ENCODE measurements at regions not wholly inside any gene's neighbourhood (a gene's known extent, or its start where the extent isn't known, plus 50 kb on each side); places are given as distances from the start of the nearest gene placed in this dataset.

GRCh38 chrX:45309801-45310200 lies 109.1 kb upstream of the DIPK2B start:
- intact Hi-C loops (cut with micrococcal nuclease), result no loop called here
- no peak overlapping the region for H3K27ac Mint-ChIP-seq
- no peaks in the 10 kb centered on the region for H3K27me3 Mint-ChIP-seq (ENCODE audit: low read depth)
- H3K9me3 Mint-ChIP-seq, result no peaks in the 10 kb centered on the region
- no peak for DNase-seq
- CTCF ChIA-PET, result no interaction called here
- H3K4me1 Mint-ChIP-seq (ENCODE audit: low read depth), result no peaks in the 10 kb centered on the region
- no peaks in the 10 kb centered on the region for H3K36me3 Mint-ChIP-seq (ENCODE audit: low read depth)
- no peak overlapping the region for H3K4me3 Mint-ChIP-seq

GRCh38 chrX:45309096-45309495 lies 108.4 kb upstream of the DIPK2B start:
- intact Hi-C loops (cut with micrococcal nuclease), result no loop called here
- no peaks in the 10 kb centered on the region for H3K4me1 Mint-ChIP-seq (ENCODE audit: low read depth)
- CTCF ChIA-PET, result no interaction called here
- H3K36me3 Mint-ChIP-seq (ENCODE audit: low read depth), result no peaks in the 10 kb centered on the region
- no peak for DNase-seq
- H3K27ac Mint-ChIP-seq, result no peak overlapping the region
- no peak overlapping the region for H3K4me3 Mint-ChIP-seq
- no peaks in the 10 kb centered on the region for H3K9me3 Mint-ChIP-seq
- H3K27me3 Mint-ChIP-seq (ENCODE audit: low read depth), result no peaks in the 10 kb centered on the region

- CTCF ChIA-PET, result no interaction called here
- Mint-ChIP-seq H3K4me1 (ENCODE audit: low read depth) (no peaks in the 10 kb centered on the region), H3K27me3 (ENCODE audit: low read depth) (no peaks in the 10 kb centered on the region), H3K9me3 (no peaks in the 10 kb centered on the region), H3K27ac (no peak overlapping the region), H3K4me3 (no peak overlapping the region), H3K36me3 (ENCODE audit: low read depth) (no peaks in the 10 kb centered on the region)
- intact Hi-C loops (cut with micrococcal nuclease), result no loop called here
- DNase-seq, result no peak
Measured at GRCh38 chrX:45306794-45307193, 106.1 kb upstream of the DIPK2B start.

- H3K4me1 Mint-ChIP-seq (ENCODE audit: low read depth), result no peaks in the 10 kb centered on the region
- intact Hi-C loops (cut with micrococcal nuclease), result no loop called here
- CTCF ChIA-PET, result no interaction called here
- H3K4me3 Mint-ChIP-seq, result no peak overlapping the region
- DNase-seq, result no peak
- H3K27me3 Mint-ChIP-seq (ENCODE audit: low read depth), result no peaks in the 10 kb centered on the region
- H3K9me3 Mint-ChIP-seq, result no peaks in the 10 kb centered on the region
- no peaks in the 10 kb centered on the region for H3K36me3 Mint-ChIP-seq (ENCODE audit: low read depth)
- no peak overlapping the region for H3K27ac Mint-ChIP-seq
Measured at GRCh38 chrX:45300638-45301037, 100.0 kb upstream of the DIPK2B start.

DNA sequence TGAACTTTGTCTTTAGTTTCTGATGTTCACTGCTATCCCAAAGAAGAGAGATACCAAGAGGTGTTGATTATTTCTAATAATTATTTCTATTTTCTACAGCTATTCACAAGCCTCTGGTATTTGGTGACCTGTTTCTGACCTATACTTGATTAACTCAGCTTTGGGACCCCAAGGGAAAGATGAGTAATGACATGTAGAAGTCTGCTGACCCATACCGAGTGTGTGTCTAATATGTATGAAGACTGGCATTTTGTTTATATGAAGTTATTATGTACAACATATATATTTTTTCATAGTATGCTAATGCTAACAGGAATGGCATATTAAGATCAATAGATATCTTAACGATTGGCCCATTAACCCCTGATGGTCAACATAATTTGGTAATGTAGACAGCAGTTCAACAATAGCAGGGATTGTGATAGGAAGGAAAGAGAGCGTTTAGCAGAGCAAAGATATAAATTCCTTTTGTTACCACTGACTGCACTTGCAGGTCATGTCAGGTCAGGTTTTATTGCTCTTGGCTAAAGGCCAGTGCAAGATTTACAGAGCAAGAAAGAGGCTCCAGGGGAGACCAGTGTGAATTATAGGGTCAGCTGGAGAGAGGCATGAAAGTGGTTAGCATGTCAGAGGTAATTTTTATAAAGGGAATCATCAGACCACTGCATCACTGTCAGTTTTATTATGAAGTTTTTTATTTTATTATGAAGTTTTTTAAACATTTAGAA lies 94.7 kb upstream of the DIPK2B start:
- intact Hi-C loops (cut with micrococcal nuclease), result no loop called here
- no peak for DNase-seq
- H3K9me3 Mint-ChIP-seq, result no peaks in the 10 kb centered on the region
- no peak overlapping the region for H3K4me3 Mint-ChIP-seq
- no peaks in the 10 kb centered on the region for H3K36me3 Mint-ChIP-seq (ENCODE audit: low read depth)
- H3K4me1 Mint-ChIP-seq (ENCODE audit: low read depth), result no peaks in the 10 kb centered on the region
- CTCF ChIA-PET, result no interaction called here
- H3K27ac Mint-ChIP-seq, result no peak overlapping the region
- H3K27me3 Mint-ChIP-seq (ENCODE audit: low read depth), result no peaks in the 10 kb centered on the region

GRCh38 chrX:45274576-45274975 lies 73.9 kb upstream of the DIPK2B start:
- H3K9me3 Mint-ChIP-seq, result no peaks in the 10 kb centered on the region
- peaks cover 2% of the 10 kb centered on the region for H3K27me3 Mint-ChIP-seq (ENCODE audit: low read depth)
- no peak for DNase-seq
- H3K36me3 Mint-ChIP-seq (ENCODE audit: low read depth), result no peaks in the 10 kb centered on the region
- intact Hi-C loops (cut with micrococcal nuclease), result no loop called here
- no peaks in the 10 kb centered on the region for H3K4me1 Mint-ChIP-seq (ENCODE audit: low read depth)
- CTCF ChIA-PET, result no interaction called here
- H3K4me3 Mint-ChIP-seq, result no peak overlapping the region
- H3K27ac Mint-ChIP-seq, result no peak overlapping the region

GRCh38 chrX:45267007-45267406 lies 66.3 kb upstream of the DIPK2B start:
- Mint-ChIP-seq H3K36me3 (ENCODE audit: low read depth) (no peaks in the 10 kb centered on the region), H3K27me3 (ENCODE audit: low read depth) (peaks cover 5% of the 10 kb centered on the region), H3K4me1 (ENCODE audit: low read depth) (no peaks in the 10 kb centered on the region), H3K9me3 (no peaks in the 10 kb centered on the region), H3K4me3 (no peak overlapping the region), H3K27ac (no peak overlapping the region)
- CTCF ChIA-PET, result no interaction called here
- intact Hi-C loops (cut with micrococcal nuclease), result no loop called here
- no peak for DNase-seq

- no peak overlapping the region for H3K4me3 Mint-ChIP-seq
- no peak for DNase-seq
- no peaks in the 10 kb centered on the region for H3K9me3 Mint-ChIP-seq
- intact Hi-C loops (cut with micrococcal nuclease), result no loop called here
- no peaks in the 10 kb centered on the region for H3K4me1 Mint-ChIP-seq (ENCODE audit: low read depth)
- H3K27ac Mint-ChIP-seq, result no peak overlapping the region
- CTCF ChIA-PET, result no interaction called here
- peaks cover 5% of the 10 kb centered on the region for H3K27me3 Mint-ChIP-seq (ENCODE audit: low read depth)
- H3K36me3 Mint-ChIP-seq (ENCODE audit: low read depth), result no peaks in the 10 kb centered on the region
Measured at GRCh38 chrX:45266456-45266855, 65.8 kb upstream of the DIPK2B start.

DNA sequence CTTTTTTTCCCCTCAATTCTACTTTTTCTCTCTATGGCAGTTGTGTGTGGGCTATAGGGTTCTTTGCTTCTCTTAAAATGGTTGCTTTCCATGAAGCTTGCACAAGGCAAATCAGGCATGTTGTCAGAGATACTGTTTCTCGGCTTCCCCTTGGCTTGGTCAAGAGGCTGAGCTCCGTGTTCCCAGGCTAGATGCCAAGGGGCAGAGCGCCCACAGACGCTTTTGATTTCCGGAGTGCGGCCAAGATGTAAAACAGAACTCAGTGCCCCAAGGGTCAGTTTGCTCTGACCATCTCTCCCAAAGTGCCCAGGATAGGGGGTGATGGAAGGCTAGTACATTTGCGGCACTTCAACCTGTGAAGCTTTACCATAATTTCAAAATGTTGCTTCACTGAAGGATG lies 64.2 kb upstream of the DIPK2B start:
- H3K9me3 Mint-ChIP-seq, result no peaks in the 10 kb centered on the region
- intact Hi-C loops (cut with micrococcal nuclease), result no loop called here
- no peak for DNase-seq
- H3K36me3 Mint-ChIP-seq (ENCODE audit: low read depth), result no peaks in the 10 kb centered on the region
- H3K4me3 Mint-ChIP-seq, result no peak overlapping the region
- H3K27me3 Mint-ChIP-seq (ENCODE audit: low read depth), result peaks cover 5% of the 10 kb centered on the region
- no peaks in the 10 kb centered on the region for H3K4me1 Mint-ChIP-seq (ENCODE audit: low read depth)
- H3K27ac Mint-ChIP-seq, result no peak overlapping the region
- CTCF ChIA-PET, result no interaction called here

- no peaks in the 10 kb centered on the region for H3K9me3 Mint-ChIP-seq
- H3K27ac Mint-ChIP-seq, result no peak overlapping the region
- intact Hi-C loops (cut with micrococcal nuclease), result no loop called here
- no peak for DNase-seq
- no peaks in the 10 kb centered on the region for H3K27me3 Mint-ChIP-seq (ENCODE audit: low read depth)
- CTCF ChIA-PET, result no interaction called here
- no peaks in the 10 kb centered on the region for H3K36me3 Mint-ChIP-seq (ENCODE audit: low read depth)
- no peak overlapping the region for H3K4me3 Mint-ChIP-seq
- no peaks in the 10 kb centered on the region for H3K4me1 Mint-ChIP-seq (ENCODE audit: low read depth)
Measured at GRCh38 chrX:45261471-45261870, 60.8 kb upstream of the DIPK2B start.

DNA sequence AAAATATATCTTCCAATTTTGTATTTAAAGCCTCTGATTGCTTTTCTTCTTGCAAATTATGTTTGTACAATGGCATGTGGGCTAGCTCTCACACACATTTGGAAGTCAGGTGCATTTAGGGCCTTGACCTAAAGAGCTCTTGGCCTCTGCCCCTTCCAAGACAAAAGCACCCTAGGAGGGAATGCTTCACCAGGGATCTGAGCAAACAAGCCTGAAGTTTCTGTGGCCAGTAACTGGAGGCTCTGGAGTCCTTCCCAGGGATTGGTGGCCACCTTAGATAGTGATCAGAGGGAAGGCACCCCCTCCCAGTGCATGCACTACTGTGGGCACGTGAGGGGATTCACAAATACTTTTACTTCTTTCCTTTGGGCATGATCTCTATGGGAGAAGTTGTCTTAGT lies 60.3 kb upstream of the DIPK2B start:
- Mint-ChIP-seq H3K9me3 (no peaks in the 10 kb centered on the region), H3K27me3 (ENCODE audit: low read depth) (no peaks in the 10 kb centered on the region), H3K36me3 (ENCODE audit: low read depth) (no peaks in the 10 kb centered on the region), H3K4me3 (no peak overlapping the region), H3K4me1 (ENCODE audit: low read depth) (no peaks in the 10 kb centered on the region), H3K27ac (no peak overlapping the region)
- DNase-seq, result no peak
- intact Hi-C loops (cut with micrococcal nuclease), result no loop called here
- CTCF ChIA-PET, result no interaction called here

- CTCF ChIA-PET, result interaction anchor here (0.6 kb wide), 1 partner anchor 19 kb away, joined by 4 read pairs; no protein-coding TSS in a partner anchor
- intact Hi-C loops (cut with micrococcal nuclease), result no loop called here
- no peak overlapping the region for H3K4me3 Mint-ChIP-seq
Measured at GRCh38 chrX:45258731-45259402, 58.2 kb upstream of the DIPK2B start.

More at GRCh38 chrX:45258731-45259402, 58.2 kb upstream of the DIPK2B start:
- Mint-ChIP-seq H3K4me1 (ENCODE audit: low read depth) (no peaks in the 10 kb centered on the region), H3K27ac (no peak overlapping the region), H3K27me3 (ENCODE audit: low read depth) (no peaks in the 10 kb centered on the region), H3K36me3 (ENCODE audit: low read depth) (no peaks in the 10 kb centered on the region), H3K9me3 (no peaks in the 10 kb centered on the region)
- DNase-seq, result no peak

Measured in activated naive CD4-positive, alpha-beta T cell treated with anti-CD3 and anti-CD28 coated beads for 36 hours (primary cell).